ENCODE measurements at regions not wholly inside any gene's neighbourhood (a gene's known extent, or its start where the extent isn't known, plus 50 kb on each side); places are given as distances from the start of the nearest gene placed in this dataset.

DNA sequence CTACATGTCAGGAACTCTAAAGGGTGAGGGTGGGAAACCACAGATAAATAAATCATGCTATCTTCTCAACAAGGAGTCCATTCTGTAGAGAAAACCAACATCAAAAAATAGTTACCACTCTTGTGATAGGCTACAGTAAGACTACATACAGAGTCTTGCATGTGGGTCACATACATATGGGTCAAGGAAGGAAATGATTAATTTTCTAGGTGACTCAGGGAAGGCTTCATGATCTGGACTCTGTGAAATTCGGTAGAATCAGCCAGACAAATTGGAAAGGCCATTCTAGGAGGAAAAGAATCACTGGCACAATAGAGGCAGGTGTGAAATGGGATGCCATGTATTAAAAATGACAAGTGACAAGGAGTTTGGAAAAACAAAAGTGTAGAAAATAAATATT is 638.9 kb downstream of the LIG4 start:
- TF ChIP-seq, protein P1, sequence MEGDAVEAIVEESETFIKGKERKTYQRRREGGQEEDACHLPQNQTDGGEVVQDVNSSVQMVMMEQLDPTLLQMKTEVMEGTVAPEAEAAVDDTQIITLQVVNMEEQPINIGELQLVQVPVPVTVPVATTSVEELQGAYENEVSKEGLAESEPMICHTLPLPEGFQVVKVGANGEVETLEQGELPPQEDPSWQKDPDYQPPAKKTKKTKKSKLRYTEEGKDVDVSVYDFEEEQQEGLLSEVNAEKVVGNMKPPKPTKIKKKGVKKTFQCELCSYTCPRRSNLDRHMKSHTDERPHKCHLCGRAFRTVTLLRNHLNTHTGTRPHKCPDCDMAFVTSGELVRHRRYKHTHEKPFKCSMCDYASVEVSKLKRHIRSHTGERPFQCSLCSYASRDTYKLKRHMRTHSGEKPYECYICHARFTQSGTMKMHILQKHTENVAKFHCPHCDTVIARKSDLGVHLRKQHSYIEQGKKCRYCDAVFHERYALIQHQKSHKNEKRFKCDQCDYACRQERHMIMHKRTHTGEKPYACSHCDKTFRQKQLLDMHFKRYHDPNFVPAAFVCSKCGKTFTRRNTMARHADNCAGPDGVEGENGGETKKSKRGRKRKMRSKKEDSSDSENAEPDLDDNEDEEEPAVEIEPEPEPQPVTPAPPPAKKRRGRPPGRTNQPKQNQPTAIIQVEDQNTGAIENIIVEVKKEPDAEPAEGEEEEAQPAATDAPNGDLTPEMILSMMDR (IDR thresholded peaks at IDR 0.05; ENCODE audit: insufficient read depth, low read length, severe bottlenecking), result no peak
- Histone ChIP-seq H3K4me3 (ENCODE audit: low read depth, low read length) (no peak overlapping the region), H3K27me3 (ENCODE audit: control insufficient read depth, insufficient read depth, low read length) (no peaks in the 10 kb centered on the region), H3K36me3 (ENCODE audit: control insufficient read depth, insufficient read depth, low read length) (no peaks in the 10 kb centered on the region)
- FAIRE-seq (no peak), DNase-seq (ENCODE audit: low read depth) (no peak)

DNA sequence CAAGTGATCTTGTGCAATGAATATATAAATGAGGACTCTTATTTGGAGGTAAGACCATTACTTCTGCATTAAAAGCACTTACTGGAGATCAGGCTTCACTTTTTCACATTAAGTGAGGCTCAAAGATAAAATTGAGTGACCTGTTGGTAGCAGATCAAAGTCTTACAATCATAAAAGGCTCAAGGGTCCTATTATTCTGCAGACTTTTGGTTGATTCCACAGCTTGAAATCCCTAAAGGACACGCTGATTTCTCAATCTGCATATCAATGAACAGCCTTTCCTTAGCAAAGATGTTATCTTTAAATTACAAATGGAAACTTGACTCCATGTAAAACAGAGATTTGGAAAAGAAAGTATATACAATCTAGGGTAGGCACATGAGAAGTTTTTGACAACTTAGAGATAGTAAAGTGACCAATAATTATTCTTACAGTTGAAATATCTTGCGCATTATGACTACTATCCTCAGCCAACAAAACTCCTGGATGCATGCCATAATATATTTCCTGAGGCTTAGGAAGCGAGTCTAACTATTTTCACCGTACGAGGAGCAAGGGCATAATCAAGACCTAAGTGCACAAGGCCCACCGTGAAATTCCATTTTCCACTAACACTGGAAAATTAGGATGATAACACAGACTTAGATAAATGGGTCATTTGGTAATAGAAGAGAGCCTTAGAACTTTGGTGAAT is 640.7 kb downstream of the LIG4 start:
- Histone ChIP-seq H3K27me3 (ENCODE audit: control insufficient read depth, insufficient read depth, low read length) (no peaks in the 10 kb centered on the region), H3K36me3 (ENCODE audit: control insufficient read depth, insufficient read depth, low read length) (no peaks in the 10 kb centered on the region), H3K4me3 (ENCODE audit: low read depth, low read length) (no peak overlapping the region)
- TF ChIP-seq, protein P1 (IDR thresholded peaks at IDR 0.05; ENCODE audit: insufficient read depth, low read length, severe bottlenecking), result no peak
- DNase-seq (ENCODE audit: low read depth) (no peak), FAIRE-seq (no peak)

DNA sequence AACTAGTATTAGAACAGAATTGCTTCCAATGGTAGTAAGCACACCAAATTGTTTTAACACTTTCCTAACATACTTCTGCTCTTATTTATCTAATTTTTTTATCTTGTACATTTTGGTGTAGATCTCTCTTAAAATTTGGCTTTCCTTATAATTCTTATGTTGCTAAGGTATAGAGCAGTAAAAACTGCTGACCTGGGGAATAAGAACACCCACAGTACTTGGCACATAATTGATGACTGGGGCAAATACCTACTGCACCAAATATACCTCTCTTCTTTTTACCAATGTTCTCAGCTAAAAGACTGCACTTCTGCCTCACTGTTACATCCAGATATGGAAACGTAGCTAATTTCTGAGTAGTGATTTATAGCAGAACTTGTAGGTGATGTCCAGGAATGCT is 642.2 kb downstream of the LIG4 start:
- FAIRE-seq (no peak), DNase-seq (ENCODE audit: low read depth) (no peak)
- TF ChIP-seq, protein P1 (IDR thresholded peaks at IDR 0.05; ENCODE audit: insufficient read depth, low read length, severe bottlenecking), result no peak
- no peaks in the 10 kb centered on the region for H3K36me3 ChIP-seq (ENCODE audit: control insufficient read depth, insufficient read depth, low read length)
- no peaks in the 10 kb centered on the region for H3K27me3 ChIP-seq (ENCODE audit: control insufficient read depth, insufficient read depth, low read length)
- H3K4me3 ChIP-seq (ENCODE audit: low read depth, low read length), result no peak overlapping the region

DNA sequence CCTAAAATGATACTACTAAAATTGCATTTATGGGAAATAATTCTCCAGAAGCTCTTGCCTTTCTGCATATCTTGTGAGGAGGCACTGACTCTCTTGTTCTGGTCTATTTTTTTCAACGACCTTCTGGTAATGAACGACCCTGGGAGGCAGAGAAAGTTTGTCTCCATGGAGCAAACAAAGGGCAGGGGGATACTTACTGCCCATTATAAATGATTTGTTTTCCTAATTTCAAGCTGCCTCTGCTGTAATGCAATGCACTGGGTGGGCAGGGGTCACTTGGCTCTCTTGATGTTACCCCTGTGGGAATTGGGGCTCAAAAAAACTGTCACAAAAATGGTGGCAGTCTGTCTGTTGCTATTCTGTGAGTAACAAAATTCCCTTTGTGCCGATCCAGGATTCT is 643.2 kb downstream of the LIG4 start:
- FAIRE-seq (no peak), DNase-seq (ENCODE audit: low read depth) (no peak)
- H3K4me3 ChIP-seq (ENCODE audit: low read depth, low read length), result no peak overlapping the region
- TF ChIP-seq, protein P1 (IDR thresholded peaks at IDR 0.05; ENCODE audit: insufficient read depth, low read length, severe bottlenecking), result no peak
- no peaks in the 10 kb centered on the region for H3K36me3 ChIP-seq (ENCODE audit: control insufficient read depth, insufficient read depth, low read length)
- H3K27me3 ChIP-seq (ENCODE audit: control insufficient read depth, insufficient read depth, low read length), result no peaks in the 10 kb centered on the region

DNA sequence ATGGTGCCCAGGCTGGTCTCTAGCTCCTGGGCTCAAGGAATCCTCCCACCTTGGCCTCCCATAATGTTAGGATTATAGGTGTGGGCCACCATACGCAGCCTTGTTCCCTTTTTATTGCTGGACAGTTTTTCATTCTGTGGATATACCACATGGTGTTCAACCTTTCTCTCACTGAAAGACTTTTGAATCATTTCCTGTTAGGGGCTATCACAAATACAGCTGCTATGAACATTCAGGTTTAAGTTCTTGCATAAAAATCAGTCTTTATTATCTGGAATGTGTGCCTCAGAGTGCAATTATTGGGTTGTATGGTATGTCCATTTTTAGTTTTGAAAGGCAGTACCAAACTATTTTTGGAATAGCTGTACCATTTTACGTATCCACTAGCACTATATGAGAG is 647.2 kb downstream of the LIG4 start:
- FAIRE-seq, result no peak
- no peak for DNase-seq (ENCODE audit: low read depth)

More for the DNA sequence above, 647.2 kb downstream of the LIG4 start:
- Histone ChIP-seq H3K4me3 (ENCODE audit: low read depth, low read length) (no peak overlapping the region), H3K27me3 (ENCODE audit: control insufficient read depth, insufficient read depth, low read length) (no peaks in the 10 kb centered on the region), H3K36me3 (ENCODE audit: control insufficient read depth, insufficient read depth, low read length) (no peaks in the 10 kb centered on the region)
- TF ChIP-seq, protein P1 (IDR thresholded peaks at IDR 0.05; ENCODE audit: insufficient read depth, low read length, severe bottlenecking), result no peak

All from bronchial epithelial cell (primary cell).